ENCODE measurements at regions not wholly inside any gene's neighbourhood (a gene's known extent, or its start where the extent isn't known, plus 50 kb on each side); places are given as distances from the start of the nearest gene placed in this dataset.

- TF ChIP-seq GATA1 (IDR thresholded peaks at IDR 0.05; ENCODE audit: low read depth, low read length), result no peak
- TF ChIP-seq POLR2A (IDR thresholded peaks at IDR 0.05; ENCODE audit: low read length), result no peak
- DNase-seq, result no peak
Measured at GRCh38 chrX:20965270-20966044, 408.8 kb upstream of the CNKSR2 start.

DNA sequence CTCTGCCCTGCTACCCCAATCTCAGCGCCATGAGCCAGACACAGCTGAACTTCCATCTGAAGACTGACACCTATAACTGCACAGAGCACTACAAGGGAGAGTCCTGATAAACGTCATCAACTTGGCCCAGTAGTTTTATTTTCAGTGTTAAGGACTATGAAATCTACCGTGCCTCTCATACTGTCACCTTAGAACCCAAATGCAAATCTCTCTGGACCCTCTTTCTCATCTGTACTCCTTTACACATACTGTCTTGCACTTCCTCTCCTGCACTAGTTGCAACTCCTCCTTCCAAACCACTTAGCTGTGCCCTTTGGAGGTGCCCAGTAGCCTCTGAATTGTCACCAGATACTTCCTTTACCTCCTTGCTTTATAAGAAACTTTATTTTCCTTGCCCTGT is 420.2 kb upstream of the CNKSR2 start:
- DNase-seq, result no peak
- TF ChIP-seq GATA1 (IDR thresholded peaks at IDR 0.05; ENCODE audit: low read depth, low read length) (no peak), POLR2A (IDR thresholded peaks at IDR 0.05; ENCODE audit: low read length) (no peak)

- TF ChIP-seq POLR2A (IDR thresholded peaks at IDR 0.05; ENCODE audit: low read length), result no peak
- no peak for TF ChIP-seq GATA1 (IDR thresholded peaks at IDR 0.05; ENCODE audit: low read depth, low read length)
- DNase-seq, result no peak
Measured at GRCh38 chrX:20952180-20952579, 422.0 kb upstream of the CNKSR2 start.

- TF ChIP-seq GATA1 (IDR thresholded peaks at IDR 0.05; ENCODE audit: low read depth, low read length) (no peak), POLR2A (IDR thresholded peaks at IDR 0.05; ENCODE audit: low read length) (no peak)
Measured at GRCh38 chrX:20951016-20951810, 423.0 kb upstream of the CNKSR2 start.

DNA sequence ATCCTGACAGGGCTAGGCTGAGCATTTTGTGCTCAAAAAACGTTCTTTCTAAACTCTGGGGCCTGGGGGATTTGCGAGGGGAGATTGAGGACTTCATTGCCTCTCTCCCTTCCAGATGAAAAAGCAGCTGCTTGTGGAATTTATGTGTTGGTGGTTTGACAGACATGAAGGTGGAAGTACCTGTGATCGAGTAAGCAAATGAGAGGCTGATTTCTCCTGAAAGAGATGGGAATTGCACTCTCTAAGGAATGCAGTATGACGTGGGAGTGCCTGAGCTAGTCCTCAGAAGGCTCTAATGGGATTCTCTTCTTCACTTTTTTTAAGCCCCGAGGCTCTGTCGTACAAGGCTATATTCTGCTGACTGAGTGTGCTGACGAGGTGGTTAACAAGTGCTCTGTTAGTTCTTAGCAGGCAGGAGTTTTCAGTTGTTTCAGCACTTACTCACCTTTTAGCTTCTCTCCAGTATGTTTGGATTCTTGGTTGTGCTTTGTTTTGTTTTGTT is 426.8 kb upstream of the CNKSR2 start:
- TF ChIP-seq GATA1 (IDR thresholded peaks at IDR 0.05; ENCODE audit: low read depth, low read length) (no peak), POLR2A (IDR thresholded peaks at IDR 0.05; ENCODE audit: low read length) (no peak)
- no peak for DNase-seq

More at GRCh38 chrX:20951016-20951810, 423.0 kb upstream of the CNKSR2 start:
- DNase-seq, result no peak

- no peak for DNase-seq
- TF ChIP-seq POLR2A (IDR thresholded peaks at IDR 0.05; ENCODE audit: low read length), result no peak
- no peak for TF ChIP-seq GATA1 (IDR thresholded peaks at IDR 0.05; ENCODE audit: low read depth, low read length)
Measured at GRCh38 chrX:20913760-20914159, 460.5 kb upstream of the CNKSR2 start.

DNA sequence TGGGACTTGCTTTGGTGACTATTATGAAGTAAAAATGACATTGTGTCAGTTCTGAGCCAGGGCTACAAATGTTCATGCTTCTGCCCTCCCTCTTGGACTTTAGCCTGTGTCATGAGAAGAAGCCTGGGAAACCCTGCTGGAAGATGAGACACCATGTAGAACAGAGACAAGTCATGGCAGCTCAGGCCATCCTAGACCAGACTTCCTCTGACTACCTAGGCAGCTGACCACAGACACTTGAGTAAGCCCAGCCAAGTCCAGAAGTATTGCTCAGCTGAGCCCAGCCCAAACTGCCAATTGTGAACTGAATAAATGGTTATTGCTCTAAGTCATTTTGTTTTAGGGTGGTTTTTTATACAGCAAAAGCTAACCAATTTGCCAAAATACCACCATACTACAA is 467.6 kb upstream of the CNKSR2 start:
- DNase-seq, result no peak
- TF ChIP-seq POLR2A (IDR thresholded peaks at IDR 0.05; ENCODE audit: low read length) (no peak), GATA1 (IDR thresholded peaks at IDR 0.05; ENCODE audit: low read depth, low read length) (no peak)

DNA sequence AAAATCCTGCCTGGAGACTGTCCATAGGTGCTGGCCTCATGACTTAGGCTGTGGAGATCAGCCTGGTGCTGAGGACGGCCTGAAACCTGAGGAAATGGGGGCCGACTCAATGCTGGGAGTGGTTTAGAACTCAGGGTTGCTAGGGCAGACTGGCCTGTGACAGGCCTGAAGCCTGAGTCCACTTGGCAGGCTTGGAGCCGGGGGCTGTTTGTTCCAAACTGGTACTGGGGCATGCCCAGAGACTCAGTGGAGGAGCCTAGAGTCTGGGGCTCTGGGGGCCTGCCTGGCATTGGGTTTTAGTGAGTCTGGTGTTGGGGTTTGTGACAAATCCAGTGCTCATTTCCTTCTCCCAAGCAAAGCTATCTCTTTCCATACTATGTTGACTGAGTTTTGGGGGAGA is 489.7 kb upstream of the CNKSR2 start:
- no peak for DNase-seq
- no peak for TF ChIP-seq POLR2A (IDR thresholded peaks at IDR 0.05; ENCODE audit: low read length)
- TF ChIP-seq GATA1 (IDR thresholded peaks at IDR 0.05; ENCODE audit: low read depth, low read length), result no peak

DNA sequence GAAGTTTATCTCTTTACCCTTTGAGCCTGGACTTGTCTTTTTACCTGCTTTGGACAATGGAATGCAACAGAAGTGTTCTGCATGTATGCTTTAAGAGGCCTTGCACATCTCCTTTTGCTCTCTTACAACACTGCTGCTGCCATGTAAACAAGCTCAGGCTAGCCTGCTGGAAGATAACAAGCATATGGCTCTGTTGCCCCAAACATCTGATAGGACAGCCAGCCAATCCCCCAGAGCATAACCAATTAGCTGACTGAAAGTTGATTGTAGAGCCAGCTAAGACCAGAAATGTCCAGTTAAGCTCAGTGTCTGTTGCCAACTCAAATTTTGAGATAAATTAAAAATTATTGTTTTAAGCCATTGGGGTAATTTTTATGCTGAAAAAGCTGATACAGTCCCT is 510.6 kb upstream of the CNKSR2 start:
- TF ChIP-seq POLR2A (IDR thresholded peaks at IDR 0.05; ENCODE audit: low read length), result no peak
- TF ChIP-seq GATA1 (IDR thresholded peaks at IDR 0.05; ENCODE audit: low read depth, low read length), result no peak
- DNase-seq, result no peak

DNA sequence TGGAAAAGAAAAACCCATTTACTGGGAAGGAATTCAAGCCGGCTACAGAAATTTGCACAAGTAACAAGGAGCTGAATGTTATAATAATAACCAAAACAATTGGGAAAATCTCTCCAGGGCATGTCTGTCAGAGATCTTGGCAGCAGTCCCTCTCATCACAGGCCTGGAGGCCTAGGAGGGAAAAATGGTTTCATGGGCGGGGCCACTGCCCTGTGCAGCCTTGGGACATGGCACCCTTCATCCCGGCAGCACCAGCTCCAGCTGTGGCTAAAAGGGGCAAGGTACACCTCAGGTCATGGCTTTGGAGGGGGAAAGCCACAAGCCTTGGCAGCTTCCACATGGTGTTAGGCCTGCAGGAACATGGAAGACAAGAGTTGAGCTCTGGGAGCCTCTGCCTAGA is 513.1 kb upstream of the CNKSR2 start:
- TF ChIP-seq GATA1 (IDR thresholded peaks at IDR 0.05; ENCODE audit: low read depth, low read length), result no peak
- TF ChIP-seq POLR2A (IDR thresholded peaks at IDR 0.05; ENCODE audit: low read length), result no peak
- no peak for DNase-seq

DNA sequence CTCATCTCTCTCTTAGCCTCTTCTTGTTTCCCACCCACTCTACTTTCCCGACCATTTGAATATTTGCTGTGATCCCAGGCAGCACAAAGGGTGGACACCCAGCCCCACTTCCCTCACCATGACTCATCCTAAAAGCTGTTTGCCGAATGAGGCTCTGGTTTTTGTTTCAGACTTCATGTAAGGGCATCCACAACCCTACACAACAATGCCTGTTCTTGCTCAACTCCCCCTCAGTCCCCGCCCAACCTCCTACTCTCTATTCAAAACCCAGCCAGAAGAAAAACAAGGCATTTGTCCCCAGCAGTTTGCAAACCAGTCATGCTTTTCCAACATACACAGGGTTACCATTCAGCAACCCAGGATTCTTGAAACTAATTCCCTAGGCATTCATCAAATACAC is 516.5 kb upstream of the CNKSR2 start:
- TF ChIP-seq GATA1 (IDR thresholded peaks at IDR 0.05; ENCODE audit: low read depth, low read length) (no peak), POLR2A (IDR thresholded peaks at IDR 0.05; ENCODE audit: low read length) (no peak)
- DNase-seq, result no peak

- TF ChIP-seq GATA1 (IDR thresholded peaks at IDR 0.05; ENCODE audit: low read depth, low read length) (no peak), POLR2A (IDR thresholded peaks at IDR 0.05; ENCODE audit: low read length) (no peak)
- DNase-seq, result no peak
Measured at GRCh38 chrX:20838477-20838876, 535.7 kb upstream of the CNKSR2 start.

- DNase-seq, result no peak
Measured at GRCh38 chrX:20829665-20830491, 544.3 kb upstream of the CNKSR2 start.

DNA sequence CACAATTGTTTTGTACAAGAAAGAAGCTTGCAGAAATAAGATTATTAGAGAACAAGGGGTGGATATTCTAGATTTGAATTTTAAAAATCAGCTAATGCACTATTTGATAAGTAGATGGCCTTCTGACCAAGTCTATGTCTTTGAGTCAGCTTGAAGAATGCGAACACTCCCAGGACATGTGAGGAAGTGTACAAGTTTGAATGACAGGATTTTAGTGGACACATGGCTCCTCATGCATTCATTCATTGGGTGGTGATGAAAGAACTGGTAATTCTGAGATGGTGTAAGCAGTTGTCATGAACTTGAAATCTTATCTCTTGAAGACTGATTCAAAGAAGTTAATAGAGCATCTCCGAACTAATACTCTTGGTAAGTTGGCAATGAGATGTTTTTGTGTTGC is 548.2 kb upstream of the CNKSR2 start:
- DNase-seq, result no peak
- no peak for TF ChIP-seq GATA1 (IDR thresholded peaks at IDR 0.05; ENCODE audit: low read depth, low read length)
- TF ChIP-seq POLR2A (IDR thresholded peaks at IDR 0.05; ENCODE audit: low read length), result no peak

More at GRCh38 chrX:20829665-20830491, 544.3 kb upstream of the CNKSR2 start:
- TF ChIP-seq POLR2A (IDR thresholded peaks at IDR 0.05; ENCODE audit: low read length) (no peak), GATA1 (IDR thresholded peaks at IDR 0.05; ENCODE audit: low read depth, low read length) (no peak)
